ENCODE measurements at regions not wholly inside any gene's neighbourhood (a gene's known extent, or its start where the extent isn't known, plus 50 kb on each side); places are given as distances from the start of the nearest gene placed in this dataset.

DNA sequence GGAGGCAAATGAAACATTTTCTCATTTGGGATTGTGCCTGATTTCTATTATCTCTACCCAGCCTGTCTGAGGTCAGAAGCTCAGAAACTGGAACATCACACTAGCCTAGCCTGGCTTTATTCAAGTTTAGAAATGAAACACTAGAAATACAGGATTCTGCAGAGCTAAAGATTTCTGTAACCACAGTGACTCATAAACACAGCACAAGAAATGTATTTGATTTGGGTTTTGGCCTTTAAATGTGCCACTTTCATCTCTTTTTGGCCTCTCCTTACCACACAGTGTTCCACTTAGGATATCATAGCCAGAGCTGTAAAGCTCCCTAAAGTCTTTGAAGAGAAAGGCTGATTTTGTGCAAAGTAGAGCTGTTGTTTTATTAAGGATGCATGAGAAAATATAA, 307.5 kb downstream of the EMP1 start:
- no peaks in the 10 kb centered on the region for H3K36me3 ChIP-seq (ENCODE audit: control insufficient read depth in 4 of 4, insufficient read depth in 3 of 4, low read depth in 1 of 4, low read length in 3 of 4)

More for the DNA sequence above, 307.5 kb downstream of the EMP1 start:
- Histone ChIP-seq H3K27me3 (ENCODE audit: control insufficient read depth in 4 of 4, insufficient read depth in 4 of 4, low read length in 3 of 4) (no peaks in the 10 kb centered on the region), H3K9ac (ENCODE audit: low read depth in 1 of 2, low read length in 2 of 2) (no peak overlapping the region), H3K9me3 (ENCODE audit: control insufficient read depth in 4 of 4, low read length in 3 of 4) (no peaks in the 10 kb centered on the region), H3K4me3 (ENCODE audit: low read depth in 1 of 3, low read length in 3 of 3) (no peak overlapping the region), H3K27ac (ENCODE audit: low read depth in 1 of 2, low read length in 2 of 2) (no peak overlapping the region), H3K4me1 (ENCODE audit: control insufficient read depth in 4 of 4, insufficient read depth in 4 of 4, low read length in 3 of 4) (no peaks in the 10 kb centered on the region)
- TF ChIP-seq GABPA (IDR thresholded peaks at IDR 0.05 in 1 of 2, conservative IDR thresholded peaks at IDR 0.05 in 1 of 2), result no peak
- TF ChIP-seq YY1 (IDR thresholded peaks at IDR 0.05), result no peak
- no peak for TF ChIP-seq SP1 (IDR thresholded peaks at IDR 0.05)
- TF ChIP-seq, protein P1, sequence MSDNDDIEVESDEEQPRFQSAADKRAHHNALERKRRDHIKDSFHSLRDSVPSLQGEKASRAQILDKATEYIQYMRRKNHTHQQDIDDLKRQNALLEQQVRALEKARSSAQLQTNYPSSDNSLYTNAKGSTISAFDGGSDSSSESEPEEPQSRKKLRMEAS (IDR thresholded peaks at IDR 0.05), result no peak
- no peak for TF ChIP-seq JUND (IDR thresholded peaks at IDR 0.05)
- no peak for TF ChIP-seq NR2F2 (IDR thresholded peaks at IDR 0.05)
- no peak for TF ChIP-seq FOXA1 (IDR thresholded peaks at IDR 0.05)
- TF ChIP-seq FOXA2 (IDR thresholded peaks at IDR 0.05), result no peak
- TF ChIP-seq RXRA (IDR thresholded peaks at IDR 0.05), result no peak
- TF ChIP-seq RAD21 (IDR thresholded peaks at IDR 0.05), result no peak
- TF ChIP-seq, protein P2, sequence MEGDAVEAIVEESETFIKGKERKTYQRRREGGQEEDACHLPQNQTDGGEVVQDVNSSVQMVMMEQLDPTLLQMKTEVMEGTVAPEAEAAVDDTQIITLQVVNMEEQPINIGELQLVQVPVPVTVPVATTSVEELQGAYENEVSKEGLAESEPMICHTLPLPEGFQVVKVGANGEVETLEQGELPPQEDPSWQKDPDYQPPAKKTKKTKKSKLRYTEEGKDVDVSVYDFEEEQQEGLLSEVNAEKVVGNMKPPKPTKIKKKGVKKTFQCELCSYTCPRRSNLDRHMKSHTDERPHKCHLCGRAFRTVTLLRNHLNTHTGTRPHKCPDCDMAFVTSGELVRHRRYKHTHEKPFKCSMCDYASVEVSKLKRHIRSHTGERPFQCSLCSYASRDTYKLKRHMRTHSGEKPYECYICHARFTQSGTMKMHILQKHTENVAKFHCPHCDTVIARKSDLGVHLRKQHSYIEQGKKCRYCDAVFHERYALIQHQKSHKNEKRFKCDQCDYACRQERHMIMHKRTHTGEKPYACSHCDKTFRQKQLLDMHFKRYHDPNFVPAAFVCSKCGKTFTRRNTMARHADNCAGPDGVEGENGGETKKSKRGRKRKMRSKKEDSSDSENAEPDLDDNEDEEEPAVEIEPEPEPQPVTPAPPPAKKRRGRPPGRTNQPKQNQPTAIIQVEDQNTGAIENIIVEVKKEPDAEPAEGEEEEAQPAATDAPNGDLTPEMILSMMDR (IDR thresholded peaks at IDR 0.05; ENCODE audit: low read depth, low read length, missing input control), result no peak
- TF ChIP-seq HNF4G (IDR thresholded peaks at IDR 0.05), result no peak
- TF ChIP-seq, protein P3, sequence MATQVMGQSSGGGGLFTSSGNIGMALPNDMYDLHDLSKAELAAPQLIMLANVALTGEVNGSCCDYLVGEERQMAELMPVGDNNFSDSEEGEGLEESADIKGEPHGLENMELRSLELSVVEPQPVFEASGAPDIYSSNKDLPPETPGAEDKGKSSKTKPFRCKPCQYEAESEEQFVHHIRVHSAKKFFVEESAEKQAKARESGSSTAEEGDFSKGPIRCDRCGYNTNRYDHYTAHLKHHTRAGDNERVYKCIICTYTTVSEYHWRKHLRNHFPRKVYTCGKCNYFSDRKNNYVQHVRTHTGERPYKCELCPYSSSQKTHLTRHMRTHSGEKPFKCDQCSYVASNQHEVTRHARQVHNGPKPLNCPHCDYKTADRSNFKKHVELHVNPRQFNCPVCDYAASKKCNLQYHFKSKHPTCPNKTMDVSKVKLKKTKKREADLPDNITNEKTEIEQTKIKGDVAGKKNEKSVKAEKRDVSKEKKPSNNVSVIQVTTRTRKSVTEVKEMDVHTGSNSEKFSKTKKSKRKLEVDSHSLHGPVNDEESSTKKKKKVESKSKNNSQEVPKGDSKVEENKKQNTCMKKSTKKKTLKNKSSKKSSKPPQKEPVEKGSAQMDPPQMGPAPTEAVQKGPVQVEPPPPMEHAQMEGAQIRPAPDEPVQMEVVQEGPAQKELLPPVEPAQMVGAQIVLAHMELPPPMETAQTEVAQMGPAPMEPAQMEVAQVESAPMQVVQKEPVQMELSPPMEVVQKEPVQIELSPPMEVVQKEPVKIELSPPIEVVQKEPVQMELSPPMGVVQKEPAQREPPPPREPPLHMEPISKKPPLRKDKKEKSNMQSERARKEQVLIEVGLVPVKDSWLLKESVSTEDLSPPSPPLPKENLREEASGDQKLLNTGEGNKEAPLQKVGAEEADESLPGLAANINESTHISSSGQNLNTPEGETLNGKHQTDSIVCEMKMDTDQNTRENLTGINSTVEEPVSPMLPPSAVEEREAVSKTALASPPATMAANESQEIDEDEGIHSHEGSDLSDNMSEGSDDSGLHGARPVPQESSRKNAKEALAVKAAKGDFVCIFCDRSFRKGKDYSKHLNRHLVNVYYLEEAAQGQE (IDR thresholded peaks at IDR 0.05), result no peak
- no peak for TF ChIP-seq HNF4A (conservative IDR thresholded peaks at IDR 0.05)
- TF ChIP-seq, protein P4, sequence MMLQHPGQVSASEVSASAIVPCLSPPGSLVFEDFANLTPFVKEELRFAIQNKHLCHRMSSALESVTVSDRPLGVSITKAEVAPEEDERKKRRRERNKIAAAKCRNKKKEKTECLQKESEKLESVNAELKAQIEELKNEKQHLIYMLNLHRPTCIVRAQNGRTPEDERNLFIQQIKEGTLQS (IDR thresholded peaks at IDR 0.05), result no peak
- TF ChIP-seq EGR1 (IDR thresholded peaks at IDR 0.05; ENCODE audit: low read depth in 2 of 2), result no peak
- TF ChIP-seq, protein P5, sequence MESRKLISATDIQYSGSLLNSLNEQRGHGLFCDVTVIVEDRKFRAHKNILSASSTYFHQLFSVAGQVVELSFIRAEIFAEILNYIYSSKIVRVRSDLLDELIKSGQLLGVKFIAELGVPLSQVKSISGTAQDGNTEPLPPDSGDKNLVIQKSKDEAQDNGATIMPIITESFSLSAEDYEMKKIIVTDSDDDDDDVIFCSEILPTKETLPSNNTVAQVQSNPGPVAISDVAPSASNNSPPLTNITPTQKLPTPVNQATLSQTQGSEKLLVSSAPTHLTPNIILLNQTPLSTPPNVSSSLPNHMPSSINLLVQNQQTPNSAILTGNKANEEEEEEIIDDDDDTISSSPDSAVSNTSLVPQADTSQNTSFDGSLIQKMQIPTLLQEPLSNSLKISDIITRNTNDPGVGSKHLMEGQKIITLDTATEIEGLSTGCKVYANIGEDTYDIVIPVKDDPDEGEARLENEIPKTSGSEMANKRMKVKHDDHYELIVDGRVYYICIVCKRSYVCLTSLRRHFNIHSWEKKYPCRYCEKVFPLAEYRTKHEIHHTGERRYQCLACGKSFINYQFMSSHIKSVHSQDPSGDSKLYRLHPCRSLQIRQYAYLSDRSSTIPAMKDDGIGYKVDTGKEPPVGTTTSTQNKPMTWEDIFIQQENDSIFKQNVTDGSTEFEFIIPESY (IDR thresholded peaks at IDR 0.05), result no peak
- no peak for DNase-seq (ENCODE audit: low spot score)

Data from liver (tissue), 7 donors.